GM12878 (cell line): ENCODE measurements at regions not wholly inside any gene's neighbourhood (a gene's known extent, or its start where the extent isn't known, plus 50 kb on each side); places are given as distances from the start of the nearest gene placed in this dataset.

ENCODE experiments used
- CEBPB ChIP-seq, 2 experiments: fragments of 150-350 bp in 1 of 2; IDR thresholded peaks; 2 replicates each; pipeline ENCODE4 v1.6.1; 2012 to 2014; ENCODE audit warnings: low read depth in 2 of 2, low read length in 2 of 2, borderline replicate concordance in 1 of 2, inconsistent platforms in 1 of 2
- NFYB ChIP-seq: IDR thresholded peaks from 2 replicates; pipeline ENCODE4 v1.6.1; 2011; ENCODE audit warnings: low read depth, mild to moderate bottlenecking, low read length, improper control_type of control experiment, moderate library complexity; ENCODE audit not compliant: insufficient read depth
- RAD51 ChIP-seq: fragments of 450-650 bp; IDR thresholded peaks from 2 replicates; pipeline ENCODE4 v1.6.1; 2016; ENCODE audit warnings: moderate library complexity, mild to moderate bottlenecking, inconsistent platforms
- TF ChIP-seq, protein P1 (sequence below), 3 experiments: IDR thresholded peaks in 2 of 3; conservative IDR thresholded peaks in 1 of 3; 2 replicates each; pipeline ENCODE4 v1.5.1; 2011; ENCODE audit warnings: low read depth in 3 of 3, low read length in 3 of 3, mild to moderate bottlenecking in 3 of 3, control low read depth in 2 of 3, moderate library complexity in 2 of 3, inconsistent platforms in 1 of 3, mixed read lengths in 1 of 3; ENCODE audit not compliant: control insufficient read depth in 2 of 3, insufficient read depth in 1 of 3; ENCODE audit errors: extremely low read depth in 1 of 3

DNA sequence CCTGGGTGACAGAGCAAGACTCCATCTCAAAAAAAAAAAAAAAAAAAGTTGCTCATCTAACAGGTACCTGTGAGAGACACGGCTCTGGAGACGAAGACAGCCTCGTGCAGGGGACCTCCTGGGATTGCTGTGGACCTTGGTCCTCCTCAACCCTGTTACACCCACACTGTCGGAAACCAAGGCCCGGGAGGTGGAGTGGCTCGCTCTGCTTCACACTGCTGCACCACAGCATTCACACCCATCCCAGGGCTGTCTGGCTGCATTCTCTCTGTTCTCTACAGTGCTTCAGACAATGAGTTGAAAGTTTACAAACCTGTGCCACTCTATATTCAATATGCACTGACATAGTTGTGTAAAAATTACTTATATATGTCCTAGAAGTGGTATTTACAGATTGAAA is 101.0 kb upstream of the TNS3 start:
- TF ChIP-seq, protein P1, sequence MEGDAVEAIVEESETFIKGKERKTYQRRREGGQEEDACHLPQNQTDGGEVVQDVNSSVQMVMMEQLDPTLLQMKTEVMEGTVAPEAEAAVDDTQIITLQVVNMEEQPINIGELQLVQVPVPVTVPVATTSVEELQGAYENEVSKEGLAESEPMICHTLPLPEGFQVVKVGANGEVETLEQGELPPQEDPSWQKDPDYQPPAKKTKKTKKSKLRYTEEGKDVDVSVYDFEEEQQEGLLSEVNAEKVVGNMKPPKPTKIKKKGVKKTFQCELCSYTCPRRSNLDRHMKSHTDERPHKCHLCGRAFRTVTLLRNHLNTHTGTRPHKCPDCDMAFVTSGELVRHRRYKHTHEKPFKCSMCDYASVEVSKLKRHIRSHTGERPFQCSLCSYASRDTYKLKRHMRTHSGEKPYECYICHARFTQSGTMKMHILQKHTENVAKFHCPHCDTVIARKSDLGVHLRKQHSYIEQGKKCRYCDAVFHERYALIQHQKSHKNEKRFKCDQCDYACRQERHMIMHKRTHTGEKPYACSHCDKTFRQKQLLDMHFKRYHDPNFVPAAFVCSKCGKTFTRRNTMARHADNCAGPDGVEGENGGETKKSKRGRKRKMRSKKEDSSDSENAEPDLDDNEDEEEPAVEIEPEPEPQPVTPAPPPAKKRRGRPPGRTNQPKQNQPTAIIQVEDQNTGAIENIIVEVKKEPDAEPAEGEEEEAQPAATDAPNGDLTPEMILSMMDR (IDR thresholded peaks at IDR 0.05 in 2 of 3, conservative IDR thresholded peaks at IDR 0.05 in 1 of 3; ENCODE audit: control insufficient read depth in 2 of 3, extremely low read depth in 1 of 3, insufficient read depth in 1 of 3, low read depth in 3 of 3, low read length in 3 of 3), result no peak
- no peak for TF ChIP-seq NFYB
- TF ChIP-seq RAD51, result no peak
- TF ChIP-seq CEBPB (IDR thresholded peaks at IDR 0.05; ENCODE audit: borderline replicate concordance in 1 of 2, low read depth in 2 of 2, low read length in 2 of 2), result no peak
